Peyer's patch (tissue), 4 donors: ENCODE measurements at regions not wholly inside any gene's neighbourhood (a gene's known extent, or its start where the extent isn't known, plus 50 kb on each side); places are given as distances from the start of the nearest gene placed in this dataset.

Source experiments
- CTCF ChIP-seq, 6 experiments: fragments of 450-650 bp in 4 of 6; fragments of 200-600 bp in 2 of 6; sonication (generic) in 1 of 6; IDR thresholded peaks; one replicate each; pipeline ENCODE4 v1.5.1; 2017 to 2019; ENCODE audit warnings: antibody characterized with exemption in 6 of 6, mild to moderate bottlenecking in 3 of 6, moderate library complexity in 1 of 6
- POLR2A ChIP-seq, 2 donors: fragments of 450-650 bp; IDR thresholded peaks; one replicate each; pipeline ENCODE4 v1.5.1; 2017; ENCODE audit warnings: antibody characterized with exemption in 2 of 2, mild to moderate bottlenecking in 2 of 2, moderate library complexity in 2 of 2

- TF ChIP-seq CTCF (IDR thresholded peaks at IDR 0.05), result peak in 5 of 6 experiments; percentile 27 to 77 (median 72)
- TF ChIP-seq POLR2A (IDR thresholded peaks at IDR 0.05), result no peak
Observed at GRCh38 chr16:87203060-87203656, 114.0 kb downstream of the C16orf95 start.
